GM21515 (cell line): ENCODE measurements at regions not wholly inside any gene's neighbourhood (a gene's known extent, or its start where the extent isn't known, plus 50 kb on each side); places are given as distances from the start of the nearest gene placed in this dataset.
"Not testable (repeated sequence)": the region's sequence is repeated elsewhere in the genome, so short reads cannot be mapped to it uniquely, and the experiment has no call there.

ENCODE experiments used
- ATAC-seq: cut with Tn5 transposase; IDR thresholded peaks from one replicate; pipeline ENCODE4 v1.9.1; 2021; ENCODE audit not compliant: unreplicated experiment

- no peak for ATAC-seq
Measured at GRCh38 chr13:42477596-42478190, 96.3 kb upstream of the TNFSF11 start.

DNA sequence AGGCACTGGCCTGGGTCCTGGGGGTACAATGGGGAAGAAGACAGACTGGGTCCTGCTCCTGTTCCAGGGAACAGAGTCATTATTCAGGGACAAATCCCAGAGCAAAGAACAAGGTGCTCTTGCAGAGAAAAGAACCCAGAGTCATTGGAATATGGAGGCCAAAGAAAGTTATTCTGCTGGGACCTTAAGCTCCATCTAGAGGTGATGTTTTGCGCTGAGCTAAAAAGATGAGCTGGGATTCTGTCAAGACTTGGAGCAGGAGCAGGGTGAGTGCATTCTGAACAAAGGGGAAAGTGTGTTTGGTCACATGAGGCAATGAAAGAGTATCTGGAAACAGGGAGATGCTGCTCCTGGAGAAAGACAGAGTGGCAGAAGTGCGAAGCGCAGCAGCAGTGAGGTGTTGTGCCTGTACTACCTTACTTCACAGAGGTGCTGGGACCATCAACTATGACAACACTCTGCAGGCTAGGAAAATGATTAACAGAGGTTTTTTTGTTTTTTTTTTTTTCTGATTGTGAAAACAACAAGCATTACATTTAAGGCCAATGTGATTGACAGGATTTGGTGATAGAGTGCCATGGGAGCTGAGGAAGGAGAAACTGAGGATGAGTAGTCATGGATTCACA, 95.3 kb upstream of the TNFSF11 start:
- no peak for ATAC-seq

DNA sequence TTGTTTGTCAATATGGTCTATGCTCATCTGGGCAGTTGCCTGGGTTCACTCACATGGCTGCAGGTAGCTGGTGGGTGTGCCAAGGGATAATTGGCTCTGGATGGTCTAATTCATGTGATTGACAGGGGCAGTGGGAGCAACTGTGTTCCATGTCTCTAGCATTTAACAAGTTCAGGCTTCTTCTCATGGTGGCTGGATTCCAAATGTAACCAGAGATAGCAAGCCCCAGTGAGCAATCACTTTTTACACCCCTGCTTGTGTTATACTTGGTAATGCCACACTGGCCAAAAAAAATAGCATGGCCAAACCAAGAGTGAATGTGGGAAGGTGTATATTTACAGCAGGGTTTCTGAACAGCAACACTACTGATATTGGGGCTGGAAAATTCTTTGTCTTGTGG, 89.6 kb upstream of the TNFSF11 start:
- no peak for ATAC-seq

DNA sequence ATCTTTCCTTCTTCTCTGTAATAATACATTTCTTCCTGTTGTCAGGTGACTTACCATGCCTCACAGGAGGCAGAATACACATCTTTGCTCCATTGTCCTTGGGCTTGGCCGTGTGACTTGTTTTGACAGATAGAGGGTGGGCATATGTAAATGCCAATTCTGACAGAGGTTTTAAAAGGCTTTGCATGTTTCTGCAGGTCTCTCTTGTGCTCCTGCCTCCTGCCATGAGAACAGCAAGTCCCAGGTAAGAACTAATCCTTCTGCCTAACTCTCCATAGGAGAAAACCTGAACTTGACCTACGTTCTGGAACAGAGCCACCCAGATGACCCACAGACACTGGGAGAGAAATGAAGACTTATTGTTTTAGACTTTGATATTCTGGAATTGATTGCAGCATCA, 88.7 kb upstream of the TNFSF11 start:
- no peak for ATAC-seq

- ATAC-seq: no peak
Measured at GRCh38 chr13:42486711-42487198, 87.2 kb upstream of the TNFSF11 start.

- no peak for ATAC-seq
Measured at GRCh38 chr13:42487221-42487620, 86.7 kb upstream of the TNFSF11 start.

DNA sequence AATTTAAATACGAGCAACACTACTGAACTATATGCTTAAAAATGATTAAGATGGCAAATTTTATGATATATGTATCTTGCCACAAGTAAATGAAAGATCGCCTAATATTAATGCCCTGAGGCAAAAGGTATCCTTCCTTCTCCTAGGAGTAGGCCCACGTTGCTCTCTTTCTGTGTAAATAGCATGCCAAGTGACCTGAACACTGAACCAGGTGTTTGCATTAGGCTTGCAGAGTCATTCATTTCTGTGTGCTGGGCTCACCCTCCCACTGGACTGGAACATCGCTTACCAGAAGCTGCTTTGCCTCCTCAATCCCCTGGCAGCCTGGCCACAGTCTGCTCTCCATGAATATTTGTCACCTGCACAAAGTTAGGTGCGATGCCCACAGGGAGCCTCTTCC, 83.3 kb upstream of the TNFSF11 start:
- no peak for ATAC-seq

- no peak for ATAC-seq
Measured at GRCh38 chr13:42492372-42492920, 81.5 kb upstream of the TNFSF11 start.

GRCh38 chr13:42494157-42494556, 79.8 kb upstream of the TNFSF11 start:
- ATAC-seq: no peak

- ATAC-seq: no peak
Measured at GRCh38 chr13:42495255-42495654, 78.7 kb upstream of the TNFSF11 start.

DNA sequence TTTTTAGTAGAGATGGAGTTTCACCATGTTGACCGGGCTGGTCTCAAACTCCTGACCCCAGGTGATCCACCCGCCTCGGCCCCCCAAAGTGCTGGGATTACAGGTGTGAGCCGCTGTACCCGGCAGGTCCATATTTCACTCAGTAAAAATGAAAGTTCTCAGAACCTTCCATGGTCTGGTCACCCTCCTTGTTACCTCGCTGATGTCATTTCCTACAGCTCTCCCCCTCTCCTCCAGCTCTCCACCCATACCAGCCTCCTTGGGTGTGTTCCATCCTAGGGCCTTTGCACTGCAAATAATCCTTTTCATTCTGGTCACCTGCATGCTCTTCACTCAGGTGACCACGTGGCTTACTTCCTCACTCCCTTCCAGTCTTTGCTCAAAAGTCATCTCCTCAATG, 78.2 kb upstream of the TNFSF11 start:
- ATAC-seq: no peak

DNA sequence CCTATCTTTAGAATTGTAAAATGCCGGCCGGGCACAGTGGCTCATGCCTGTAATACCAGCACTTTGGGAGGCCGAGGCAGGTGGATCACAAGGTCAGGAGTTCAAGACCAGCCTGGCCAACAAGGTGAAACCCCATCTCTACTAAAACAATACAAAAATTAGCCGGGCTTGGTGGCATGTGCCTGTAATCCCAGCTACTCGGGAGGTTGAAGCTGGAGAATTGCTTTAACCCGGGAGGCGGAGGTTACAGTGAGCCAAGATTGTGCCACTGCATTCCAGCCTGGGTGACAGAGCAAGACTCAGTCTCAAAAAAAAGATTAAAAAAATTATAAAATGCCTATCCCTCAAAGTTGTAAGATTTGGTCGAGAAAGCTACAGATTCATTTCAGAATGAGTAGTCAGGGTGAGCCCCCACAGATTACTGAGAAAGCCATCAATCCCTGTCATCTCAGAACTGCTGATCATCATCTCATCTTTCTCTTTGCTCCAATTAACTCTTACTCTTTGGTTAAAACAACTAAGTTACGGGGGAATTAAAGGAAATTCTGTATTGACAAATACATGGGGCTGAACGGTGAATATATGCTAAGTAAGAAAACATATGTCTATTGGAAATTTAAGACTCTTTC, 76.9 kb upstream of the TNFSF11 start:
- not testable (repeated sequence) for ATAC-seq

DNA sequence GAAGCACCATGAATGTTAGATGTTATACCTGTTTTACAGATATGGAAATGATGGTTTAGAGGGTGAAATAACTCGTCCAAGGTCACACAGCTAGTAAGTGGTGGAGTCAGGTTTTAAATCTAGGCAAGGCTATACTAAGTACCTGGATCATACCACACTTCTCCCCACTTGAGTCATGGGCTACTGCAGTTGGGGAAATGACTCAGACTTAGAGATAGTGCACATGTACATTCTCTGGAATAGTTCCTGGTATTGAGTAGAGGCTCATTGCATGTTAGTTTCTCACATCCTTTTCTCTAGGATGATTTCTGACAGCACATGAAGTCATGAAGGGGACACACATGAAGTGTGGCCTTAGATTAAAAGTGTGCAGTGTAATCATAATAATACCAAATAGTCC, 76.2 kb upstream of the TNFSF11 start:
- peak; percentile 85 for ATAC-seq

GRCh38 chr13:42498521-42498920, 75.4 kb upstream of the TNFSF11 start:
- ATAC-seq: no peak
